ENCODE measurements at regions not wholly inside any gene's neighbourhood (a gene's known extent, or its start where the extent isn't known, plus 50 kb on each side); places are given as distances from the start of the nearest gene placed in this dataset.
A peak's percentile ranks its signal among the peaks of the same experiment; 100 is the strongest.
"Not testable (repeated sequence)": the region's sequence is repeated elsewhere in the genome, so short reads cannot be mapped to it uniquely, and the experiment has no call there.

GRCh38 chr12:97936165-97936564, 473.6 kb downstream of the RMST start:
- DNase-seq = no peak

DNA sequence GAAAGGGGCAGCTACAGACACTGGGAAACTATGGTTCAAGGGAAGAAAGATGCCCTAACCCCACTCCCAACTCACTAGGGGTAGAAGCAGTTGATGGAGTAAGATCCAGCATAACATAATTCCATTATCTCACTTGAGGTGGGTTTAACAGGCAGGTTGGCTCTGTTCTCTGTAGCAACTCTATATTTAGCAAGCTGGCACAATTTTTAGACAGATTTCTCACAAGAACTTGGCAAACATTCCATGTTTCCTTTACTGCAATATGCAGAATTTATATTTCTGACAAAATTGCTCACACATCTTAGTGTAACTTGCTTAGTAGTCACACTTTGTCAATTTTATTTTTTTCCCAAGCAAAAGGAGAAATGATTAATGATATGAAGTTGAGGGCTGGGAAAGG, 475.4 kb downstream of the RMST start:
- DNase-seq = no peak

DNA sequence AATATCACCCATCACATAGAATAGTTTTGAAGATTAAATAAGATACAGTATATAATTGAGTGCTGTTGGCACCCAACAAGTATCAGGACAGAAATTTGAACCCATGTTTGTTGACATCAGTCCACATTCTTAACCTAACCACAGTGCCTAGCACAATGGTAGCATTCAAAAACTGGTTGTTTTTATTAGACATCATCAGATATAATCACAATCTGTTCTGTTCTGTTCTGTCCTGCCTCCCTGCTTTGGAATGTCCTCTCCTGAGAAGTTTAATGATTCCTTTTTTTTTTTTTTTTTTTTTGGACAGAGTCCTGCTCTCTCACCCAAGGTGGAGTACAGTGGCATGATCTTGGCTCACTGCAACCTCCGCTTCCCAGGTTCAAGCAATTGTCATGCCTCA, 476.6 kb downstream of the RMST start:
- DNase-seq = no peak

GRCh38 chr12:97940105-97940504, 477.5 kb downstream of the RMST start:
- DNase-seq = no peak

- peak; percentile 72 for DNase-seq
Measured at GRCh38 chr12:97940629-97941028, 478.0 kb downstream of the RMST start.

- no peak for DNase-seq
Measured at GRCh38 chr12:97941686-97942354, 479.2 kb downstream of the RMST start.

DNA sequence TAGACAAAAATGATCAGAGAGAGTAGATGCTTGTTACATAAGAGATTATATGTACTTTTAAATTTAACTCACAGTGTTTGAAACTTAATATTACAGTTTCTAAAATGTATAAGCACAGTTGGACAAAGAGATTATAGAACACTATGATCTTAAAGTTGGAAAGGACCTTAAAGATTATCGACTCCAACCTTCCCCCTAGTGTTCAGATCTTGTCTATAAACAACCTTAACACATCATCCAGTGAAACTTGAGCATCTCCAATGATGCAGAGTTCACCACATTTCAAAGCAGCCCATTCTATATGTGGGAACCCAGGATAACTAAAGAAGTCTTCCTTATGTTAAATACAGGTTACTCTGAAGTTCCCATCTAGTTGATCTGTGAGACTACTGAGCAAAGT, 480.8 kb downstream of the RMST start:
- no peak for DNase-seq

DNA sequence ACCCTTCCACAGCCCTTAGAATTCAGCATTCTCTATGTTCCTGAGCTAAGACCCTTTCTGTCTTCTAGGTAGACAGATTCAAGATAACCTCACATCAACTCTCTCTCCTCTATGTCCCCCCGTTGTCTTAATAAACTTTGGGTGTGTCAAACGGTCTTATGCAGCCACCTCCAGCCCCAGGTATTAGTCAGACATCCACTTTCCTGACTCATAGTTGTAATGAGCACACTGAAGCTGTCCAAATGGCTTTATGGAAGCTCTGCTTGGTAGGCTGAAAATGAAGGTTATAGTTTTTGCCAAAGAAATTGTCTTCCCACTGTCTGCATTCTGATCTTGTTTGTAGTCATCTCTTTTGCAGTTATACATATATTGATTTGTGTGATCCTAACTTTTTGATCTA, 482.0 kb downstream of the RMST start:
- no peak for DNase-seq

GRCh38 chr12:97946701-97947100, 484.1 kb downstream of the RMST start:
- no peak for DNase-seq

- DNase-seq = no peak
Measured at GRCh38 chr12:97948591-97948990, 486.0 kb downstream of the RMST start.

DNA sequence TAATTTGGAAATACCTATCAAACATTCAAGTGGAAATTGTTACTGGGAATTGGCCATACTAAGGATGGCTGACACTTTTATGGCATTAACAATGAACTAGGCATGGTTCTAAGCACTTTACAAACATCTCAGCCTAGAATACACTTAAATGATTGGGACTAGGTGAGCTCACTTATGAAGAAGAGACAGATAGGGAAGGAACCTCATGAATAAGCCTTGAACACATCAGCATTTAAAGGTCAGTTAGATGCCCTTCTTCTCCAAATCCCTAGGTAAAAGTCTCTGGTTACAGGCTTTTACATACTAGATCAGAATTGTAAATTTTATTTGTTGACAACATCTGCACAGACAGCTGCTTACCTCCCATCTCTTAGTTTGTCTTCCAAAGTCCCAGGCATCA, 488.6 kb downstream of the RMST start:
- no peak for DNase-seq

GRCh38 chr12:97951717-97952116, 489.1 kb downstream of the RMST start:
- no peak for DNase-seq

- DNase-seq = no peak
Measured at GRCh38 chr12:97957109-97957508, 494.5 kb downstream of the RMST start.

GRCh38 chr12:97960225-97960624, 497.6 kb downstream of the RMST start:
- no peak for DNase-seq

- peak; percentile 16 for DNase-seq
Measured at GRCh38 chr12:97960741-97961608, 498.4 kb downstream of the RMST start.

GRCh38 chr12:97967831-97968230, 505.2 kb downstream of the RMST start:
- no peak for DNase-seq

DNA sequence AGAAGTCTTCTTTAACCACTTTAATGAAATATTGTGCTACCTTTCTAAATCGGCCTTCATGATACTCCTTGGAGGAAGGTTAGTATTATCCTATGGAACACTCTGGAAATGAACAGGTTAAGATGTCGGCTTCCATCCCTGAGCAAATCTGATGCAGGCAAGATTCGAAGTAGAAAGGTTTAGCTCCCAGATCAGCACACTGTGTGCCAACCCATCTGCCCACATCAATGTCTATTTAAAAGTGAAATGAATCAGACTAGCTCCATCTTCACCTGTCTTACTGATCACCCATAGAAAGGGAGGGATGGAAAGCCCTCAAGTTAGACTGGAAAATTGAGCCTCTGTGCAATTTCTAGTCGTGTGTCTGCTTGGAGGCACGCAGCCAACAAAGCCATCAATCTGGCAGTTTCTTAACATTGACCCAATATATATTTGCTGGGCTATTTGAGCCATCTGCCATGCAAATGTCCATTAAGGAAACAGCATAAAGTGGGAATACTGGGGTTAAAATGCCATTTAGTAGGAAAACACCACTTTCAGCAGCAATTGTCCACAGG, 506.1 kb downstream of the RMST start:
- no peak for DNase-seq

DNA sequence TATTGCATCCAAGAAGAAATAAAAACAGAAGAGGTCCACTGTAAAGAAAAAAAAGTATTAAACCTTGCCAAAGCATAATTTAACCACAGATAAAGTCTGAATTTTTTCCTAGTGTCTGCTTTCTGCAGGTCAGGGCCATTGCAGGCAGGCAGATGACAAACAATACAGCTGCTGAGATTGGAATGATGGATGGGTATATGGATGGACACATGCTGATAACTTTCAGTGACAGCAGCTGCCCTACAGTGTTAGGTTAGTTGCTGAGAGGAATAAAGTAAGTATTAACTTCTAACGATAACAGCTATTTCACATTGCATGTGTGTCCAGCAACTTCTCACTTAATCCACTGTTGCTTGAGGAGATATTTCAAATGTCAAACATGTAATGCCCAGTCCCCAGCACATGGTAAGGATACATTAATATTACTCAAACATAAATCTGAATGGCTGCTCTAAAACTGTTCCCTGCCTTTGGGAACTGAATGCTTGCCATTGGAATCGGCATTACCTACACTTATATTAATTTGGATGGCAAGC, 515.3 kb downstream of the RMST start:
- DNase-seq = no peak

- no peak for DNase-seq
Measured at GRCh38 chr12:97982684-97983083, 520.1 kb downstream of the RMST start.

DNA sequence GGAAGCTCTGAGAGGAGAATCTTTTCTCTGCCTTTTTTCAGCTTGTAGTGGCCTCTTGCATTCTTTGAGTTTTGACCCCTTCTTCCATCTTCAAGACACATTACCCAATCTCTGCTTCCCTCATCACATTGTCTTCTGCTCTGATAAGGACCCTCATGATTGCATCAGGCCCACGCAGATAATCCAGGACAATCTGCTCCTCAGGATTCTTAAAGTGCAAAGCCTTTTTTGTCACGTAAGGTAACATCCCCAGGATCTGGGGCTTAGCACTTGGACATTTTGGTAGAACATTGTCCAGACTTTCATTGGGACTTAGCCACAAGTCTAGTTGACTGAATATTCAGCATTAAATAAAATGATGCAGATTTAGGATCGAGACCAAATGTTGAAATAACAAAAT, 521.2 kb downstream of the RMST start:
- DNase-seq = no peak

DNA sequence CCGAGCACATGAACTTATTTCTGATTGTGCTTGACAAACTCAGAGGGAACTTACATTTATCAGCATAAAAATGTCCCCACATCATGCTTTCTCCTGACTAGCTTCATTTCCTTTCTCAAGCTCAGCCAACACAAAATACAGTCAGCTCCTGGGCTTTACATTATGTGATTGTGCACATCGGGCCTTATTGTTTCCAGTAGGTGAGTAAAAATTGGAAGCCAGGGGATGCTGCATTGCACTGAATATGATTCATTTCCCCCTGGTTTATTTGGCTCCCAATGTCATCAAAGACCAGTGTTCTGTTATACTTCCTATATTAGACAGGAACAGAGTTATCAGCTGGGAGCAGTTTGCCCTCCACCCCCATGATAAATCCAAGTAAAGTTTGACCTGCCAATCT, 521.8 kb downstream of the RMST start:
- DNase-seq = no peak

DNA sequence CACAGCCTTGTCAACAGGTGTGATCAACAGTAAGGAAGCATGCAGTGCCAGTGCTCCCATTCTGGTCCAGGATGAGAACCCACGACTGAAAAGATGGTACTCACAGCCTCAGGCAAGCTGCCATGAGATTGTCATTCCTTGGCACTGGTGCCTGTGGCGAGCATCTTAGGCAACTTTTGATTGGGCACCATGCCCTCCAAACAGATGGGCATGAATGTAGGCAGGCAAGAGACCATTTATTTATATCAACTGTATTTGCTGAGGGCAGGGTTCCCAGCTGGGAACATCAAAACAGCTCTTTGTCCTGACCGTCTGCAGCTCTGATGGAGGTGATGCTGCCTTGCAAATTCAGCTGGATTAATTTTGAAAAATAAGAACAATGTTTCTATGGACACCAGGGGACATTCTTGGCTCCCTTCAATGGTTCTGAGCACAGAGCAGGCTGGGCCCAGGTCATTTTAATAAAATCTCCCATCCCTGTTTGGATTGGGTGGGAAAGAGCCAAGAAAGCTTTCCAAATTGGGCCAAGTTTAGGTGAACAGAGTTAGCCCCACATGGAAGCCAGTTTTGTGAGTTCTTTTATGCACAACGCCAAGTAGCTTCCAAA, 522.5 kb downstream of the RMST start:
- no peak for DNase-seq

DNA sequence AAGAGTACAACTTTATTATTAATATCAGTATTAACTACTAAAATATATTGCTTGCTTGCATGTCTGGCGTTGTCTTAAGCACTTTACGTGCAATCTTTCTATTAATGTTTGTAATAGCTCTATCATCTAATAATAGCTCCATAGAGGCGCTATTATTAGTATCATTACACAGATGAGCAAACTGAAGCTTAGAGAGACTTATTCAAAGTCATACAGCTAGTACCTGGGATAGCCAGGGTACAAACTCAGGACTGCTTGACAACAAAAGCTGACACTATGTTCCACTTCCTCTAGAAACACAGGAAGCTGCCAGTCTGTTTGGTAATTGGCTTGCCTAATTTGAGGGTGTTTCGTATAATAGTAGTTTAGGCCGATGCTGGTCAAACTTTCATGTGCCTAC, 523.2 kb downstream of the RMST start:
- no peak for DNase-seq

GRCh38 chr12:97988588-97988987, 526.0 kb downstream of the RMST start:
- DNase-seq = not testable (repeated sequence)
